ENCODE measurements at regions not wholly inside any gene's neighbourhood (a gene's known extent, or its start where the extent isn't known, plus 50 kb on each side); places are given as distances from the start of the nearest gene placed in this dataset.

- no peak overlapping the region for H3K9ac ChIP-seq (replicated peaks in 1 of 4; ENCODE audit: extremely low read depth in 1 of 4, low read depth in 3 of 4, low read length in 3 of 4)
- no peak overlapping the region for H3K56ac ChIP-seq (replicated peaks; ENCODE audit: insufficient read length, low read depth, low read length)
- H4K91ac ChIP-seq (replicated peaks; ENCODE audit: insufficient read length, low read length), result no peak overlapping the region
- DNase-seq (ENCODE audit: low read depth in 1 of 2, low spot score in 2 of 2), result no peak
- no peak overlapping the region for H2AK5ac ChIP-seq (ENCODE audit: low read depth, low read length)
- TF ChIP-seq CHD2 (IDR thresholded peaks at IDR 0.05; ENCODE audit: low read length), result no peak
- TF ChIP-seq FOSL1 (IDR thresholded peaks at IDR 0.05; ENCODE audit: insufficient read depth, low read depth, low read length), result no peak
- no peak for TF ChIP-seq PHF8 (conservative IDR thresholded peaks at IDR 0.05; ENCODE audit: low read depth, low read length)
- TF ChIP-seq BACH1 (IDR thresholded peaks at IDR 0.05; ENCODE audit: low read length), result no peak
- no peak for TF ChIP-seq CBX8 (IDR thresholded peaks at IDR 0.05; ENCODE audit: borderline replicate concordance, low read depth, low read length)
- no peak for TF ChIP-seq HDAC6 (IDR thresholded peaks at IDR 0.05; ENCODE audit: low read depth, low read length)
- TF ChIP-seq SAP30 (IDR thresholded peaks at IDR 0.05; ENCODE audit: insufficient read depth, insufficient replicate concordance, low read length), result no peak
- no peak for TF ChIP-seq SP4 (IDR thresholded peaks at IDR 0.05; ENCODE audit: low read length)
- no peak for TF ChIP-seq TAF7 (optimal IDR thresholded peaks at IDR 0.05; ENCODE audit: borderline replicate concordance, low read depth, low read length)
- no peak for TF ChIP-seq KDM4A (IDR thresholded peaks at IDR 0.05; ENCODE audit: low read depth, low read length, severe bottlenecking)
- TF ChIP-seq CREB1 (IDR thresholded peaks at IDR 0.05), result no peak
- TF ChIP-seq CTCF (IDR thresholded peaks at IDR 0.05; ENCODE audit: control extremely low read depth in 1 of 3, insufficient read depth in 1 of 3, low read depth in 1 of 3, low read length in 3 of 3), result no peak
- no peaks in the 10 kb centered on the region; a peak in 1 of 4 replicates for H3K79me2 ChIP-seq (ENCODE audit: control insufficient read depth in 1 of 2, insufficient read depth in 2 of 2, low read length in 2 of 2)
- H3K4me2 ChIP-seq (ENCODE audit: insufficient read depth in 1 of 2, low read depth in 2 of 2, low read length in 2 of 2), result no peak overlapping the region
- POLR2A ChIA-PET (ENCODE audit: partially characterized antibody), result no interaction called here
- H3K23ac ChIP-seq (ENCODE audit: insufficient read length), result no peak overlapping the region
- peaks cover 0 to 7% (median 3%) of the 10 kb centered on the region in 4 experiments; a peak in 5 of 7 replicates for H3K4me1 ChIP-seq (replicated peaks in 1 of 4; ENCODE audit: control insufficient read depth in 3 of 4, insufficient read depth in 4 of 4, low read length in 3 of 4)
- H3K79me1 ChIP-seq (ENCODE audit: low read depth, low read length), result no peaks in the 10 kb centered on the region
- H3K9me3 ChIP-seq (ENCODE audit: insufficient read depth in 2 of 2, low read depth in 1 of 2, low read length in 1 of 2), result peaks cover 2 to 4% of the 10 kb centered on the region in 2 experiments
- H2AFZ ChIP-seq (ENCODE audit: low read length), result no peak overlapping the region
- no peak overlapping the region for H2BK5ac ChIP-seq (ENCODE audit: low read depth, low read length)
- CTCF ChIA-PET (ENCODE audit: partially characterized antibody), result interaction anchor here (0.5 to 1.4 kb wide), 3 partner anchors 19 to 265 kb away, joined by 3 to 4 read pairs (median 4); no protein-coding TSS in a partner anchor
- no peak overlapping the region for H3K4me3 ChIP-seq (ENCODE audit: extremely low read depth in 1 of 4, insufficient read depth in 2 of 4, low read depth in 3 of 4, low read length in 4 of 4)
- H4K8ac ChIP-seq (ENCODE audit: extremely low read depth, insufficient read depth, low read length), result no peak overlapping the region
- WGBS, 2 experiments (ENCODE audit: extremely low coverage in 1 of 2, insufficient coverage in 1 of 2, insufficient read length in 1 of 2, insufficient replicate concordance in 2 of 2, low coverage in 1 of 2, low lambda C conversion rate in 2 of 2, missing lambda C conversion rate in 1 of 2), result 84% methylated on average over 9 of the region's 9 CpGs; no CpG with 5 or more reads in 1 of the 2 experiments
- no peaks in the 10 kb centered on the region; the same call in 1 of the 2 replicates for H3K23me2 ChIP-seq (ENCODE audit: low read depth, low read length)
- no peak overlapping the region for H4K5ac ChIP-seq (ENCODE audit: insufficient read length, low read depth, low read length)
- no peaks in the 10 kb centered on the region for H3K36me3 ChIP-seq (ENCODE audit: control insufficient read depth in 2 of 4, insufficient read depth in 4 of 4, low read length in 3 of 4)
- H3K27ac ChIP-seq (ENCODE audit: low read depth, low read length), result no peak overlapping the region
- no peaks in the 10 kb centered on the region for H4K20me1 ChIP-seq (replicated peaks in 1 of 2; ENCODE audit: control insufficient read depth in 1 of 2, insufficient read depth in 2 of 2, low read length in 2 of 2)
- FAIRE-seq, result no peak
- H3K4ac ChIP-seq (replicated peaks; ENCODE audit: insufficient read length, low read depth, low read length), result no peak overlapping the region
- H2BK120ac ChIP-seq (replicated peaks; ENCODE audit: low read depth, low read length), result no peak overlapping the region
- no peak overlapping the region for H2BK20ac ChIP-seq (ENCODE audit: low read length)
- no peak overlapping the region for H2BK15ac ChIP-seq (ENCODE audit: low read length)
- no peaks in the 10 kb centered on the region for H3K27me3 ChIP-seq (replicated peaks in 1 of 4; ENCODE audit: control insufficient read depth in 3 of 4, extremely low read depth in 1 of 4, insufficient read depth in 3 of 4, low read length in 3 of 4)
- H3K18ac ChIP-seq (ENCODE audit: extremely low read depth, low read length), result no peak overlapping the region
- H3K14ac ChIP-seq (ENCODE audit: insufficient read length), result no peak overlapping the region
- no peak overlapping the region for H2BK12ac ChIP-seq (ENCODE audit: low read depth, low read length)
Measured at GRCh38 chr15:70387081-70387480, 289.4 kb upstream of the TLE3 start.

All from H1 (cell line).